NT2/D1 (cell line): ENCODE measurements at regions not wholly inside any gene's neighbourhood (a gene's known extent, or its start where the extent isn't known, plus 50 kb on each side); places are given as distances from the start of the nearest gene placed in this dataset.

Source experiments
- SUZ12 ChIP-seq: IDR thresholded peaks from 2 replicates; pipeline ENCODE4 v1.6.1; 2011; ENCODE audit not compliant: insufficient read length, insufficient read depth; ENCODE audit errors: extremely low read depth
- YY1 ChIP-seq: IDR thresholded peaks from 2 replicates; pipeline ENCODE4 v1.6.1; 2011; ENCODE audit not compliant: insufficient read length, insufficient read depth
- ZNF274 ChIP-seq: IDR thresholded peaks from 2 replicates; pipeline ENCODE4 v1.6.1; 2011; ENCODE audit warnings: mild to moderate bottlenecking, low read depth, low read length

DNA sequence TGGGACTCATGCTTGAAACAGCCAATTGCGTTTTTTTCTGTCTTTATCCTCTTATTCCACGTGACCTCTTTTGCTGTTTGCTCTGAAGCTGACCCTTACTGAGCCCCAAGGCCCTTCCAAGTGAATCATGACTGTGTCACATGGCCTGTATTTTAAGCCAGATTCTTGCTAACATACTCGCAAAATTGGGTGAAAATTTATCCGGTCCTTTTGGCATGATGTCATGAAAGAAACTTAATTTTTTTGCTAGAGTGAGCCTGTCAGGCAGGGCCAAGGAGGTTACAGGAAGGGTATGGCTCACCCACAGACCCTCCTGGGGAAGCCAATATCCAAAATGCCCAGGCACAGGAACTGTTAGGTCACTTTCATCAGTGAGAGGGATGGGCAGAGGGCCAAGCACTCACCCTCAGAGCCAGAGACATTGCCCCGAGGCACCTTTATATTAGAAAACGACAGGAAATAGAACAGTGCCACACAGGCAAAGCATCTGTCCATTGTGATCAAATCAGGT, 296.7 kb downstream of the CDH26 start:
- no peak for TF ChIP-seq ZNF274
- TF ChIP-seq SUZ12 = no peak
- no peak for TF ChIP-seq YY1
